Cardiac muscle cell (in vitro differentiated cells and primary cell): ENCODE measurements at regions not wholly inside any gene's neighbourhood (a gene's known extent, or its start where the extent isn't known, plus 50 kb on each side); places are given as distances from the start of the nearest gene placed in this dataset.

Source experiments
- DNase-seq, 2 donors: peaks; one replicate each; pipeline versions ENCODE4 v3.0.0 to v3.0.0-alpha.2; 2010 to 2017; ENCODE audit warnings: low read depth in 1 of 2, low spot score in 1 of 2
- H3K27ac ChIP-seq: fragments of 200-600 bp; sonication (generic); 2 replicates; pipeline ENCODE4 v1.5.1; 2016
- H3K27me3 ChIP-seq: fragments of 200-600 bp; sonication (generic); 2 replicates; pipeline ENCODE4 v1.6.0; 2016; ENCODE audit warnings: control low read depth
- H3K36me3 ChIP-seq: fragments of 200-600 bp; sonication (generic); 2 replicates; pipeline ENCODE4 v1.5.1; 2016; ENCODE audit warnings: control low read depth
- H3K4me1 ChIP-seq: fragments of 200-600 bp; sonication (generic); 2 replicates; pipeline ENCODE4 v1.8.1; 2017; ENCODE audit warnings: low read depth, mild to moderate bottlenecking, mixed run types
- H3K4me3 ChIP-seq: fragments of 200-600 bp; sonication (generic); 2 replicates; pipeline ENCODE4 v1.5.1; 2016; ENCODE audit warnings: mild to moderate bottlenecking
- H3K9me3 ChIP-seq: fragments of 200-600 bp; sonication (generic); 2 replicates; pipeline ENCODE4 v1.5.1; 2017; ENCODE audit warnings: low read depth, mild to moderate bottlenecking, control low read depth
- TF ChIP-seq, protein P1 (sequence below): IDR thresholded peaks from 2 replicates; pipeline ENCODE4 v1.5.1; 2012; ENCODE audit warnings: low read depth, mild to moderate bottlenecking, low read length

DNA sequence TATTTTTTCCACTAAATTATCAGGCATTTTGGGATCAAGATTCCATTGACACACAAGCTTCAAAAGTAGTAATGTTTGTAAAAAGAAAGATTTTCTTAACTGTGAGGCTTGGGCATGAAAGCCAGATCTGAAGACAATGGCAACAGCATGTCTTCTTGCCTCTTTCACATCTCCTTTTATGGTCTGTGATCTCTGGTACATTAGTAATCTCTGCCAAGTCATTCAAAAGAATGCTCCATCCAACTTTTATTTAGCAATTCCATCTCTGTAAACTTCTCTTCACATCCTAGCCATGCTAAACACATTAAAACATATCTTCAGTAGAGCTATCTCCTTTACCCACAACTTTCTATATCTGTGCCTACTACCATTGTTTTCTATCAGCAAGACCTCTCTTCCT, 465.4 kb downstream of the FAT4 start:
- peak in 1 of 2 donors; percentile 39 for DNase-seq
- no peaks in the 10 kb centered on the region for H3K4me1 ChIP-seq
- no peak overlapping the region for H3K4me3 ChIP-seq
- H3K9me3 ChIP-seq = no peaks in the 10 kb centered on the region
- H3K27me3 ChIP-seq = no peaks in the 10 kb centered on the region
- TF ChIP-seq, protein P1, sequence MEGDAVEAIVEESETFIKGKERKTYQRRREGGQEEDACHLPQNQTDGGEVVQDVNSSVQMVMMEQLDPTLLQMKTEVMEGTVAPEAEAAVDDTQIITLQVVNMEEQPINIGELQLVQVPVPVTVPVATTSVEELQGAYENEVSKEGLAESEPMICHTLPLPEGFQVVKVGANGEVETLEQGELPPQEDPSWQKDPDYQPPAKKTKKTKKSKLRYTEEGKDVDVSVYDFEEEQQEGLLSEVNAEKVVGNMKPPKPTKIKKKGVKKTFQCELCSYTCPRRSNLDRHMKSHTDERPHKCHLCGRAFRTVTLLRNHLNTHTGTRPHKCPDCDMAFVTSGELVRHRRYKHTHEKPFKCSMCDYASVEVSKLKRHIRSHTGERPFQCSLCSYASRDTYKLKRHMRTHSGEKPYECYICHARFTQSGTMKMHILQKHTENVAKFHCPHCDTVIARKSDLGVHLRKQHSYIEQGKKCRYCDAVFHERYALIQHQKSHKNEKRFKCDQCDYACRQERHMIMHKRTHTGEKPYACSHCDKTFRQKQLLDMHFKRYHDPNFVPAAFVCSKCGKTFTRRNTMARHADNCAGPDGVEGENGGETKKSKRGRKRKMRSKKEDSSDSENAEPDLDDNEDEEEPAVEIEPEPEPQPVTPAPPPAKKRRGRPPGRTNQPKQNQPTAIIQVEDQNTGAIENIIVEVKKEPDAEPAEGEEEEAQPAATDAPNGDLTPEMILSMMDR = no peak
- no peaks in the 10 kb centered on the region for H3K36me3 ChIP-seq
- H3K27ac ChIP-seq = no peak overlapping the region

DNA sequence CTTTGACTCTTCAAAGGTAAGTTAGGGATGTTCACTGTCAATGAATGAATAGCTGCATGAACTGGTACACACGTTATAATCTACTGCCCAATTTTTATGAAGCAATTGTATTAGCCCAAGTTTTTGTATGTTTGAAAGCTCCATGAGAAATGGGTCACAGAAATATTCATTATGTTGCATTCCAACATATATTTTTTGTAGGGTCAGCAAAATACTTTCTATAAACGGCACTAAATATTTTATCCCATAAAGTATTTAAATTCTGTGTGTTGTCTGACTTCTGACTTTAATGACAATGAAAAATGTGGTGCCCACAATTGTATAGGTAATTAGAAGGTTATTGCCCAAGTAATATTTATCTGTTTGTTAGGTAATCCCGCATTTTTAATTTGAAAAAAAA, 466.0 kb downstream of the FAT4 start:
- TF ChIP-seq, protein P1 = no peak
- H3K4me3 ChIP-seq = no peak overlapping the region

DNA sequence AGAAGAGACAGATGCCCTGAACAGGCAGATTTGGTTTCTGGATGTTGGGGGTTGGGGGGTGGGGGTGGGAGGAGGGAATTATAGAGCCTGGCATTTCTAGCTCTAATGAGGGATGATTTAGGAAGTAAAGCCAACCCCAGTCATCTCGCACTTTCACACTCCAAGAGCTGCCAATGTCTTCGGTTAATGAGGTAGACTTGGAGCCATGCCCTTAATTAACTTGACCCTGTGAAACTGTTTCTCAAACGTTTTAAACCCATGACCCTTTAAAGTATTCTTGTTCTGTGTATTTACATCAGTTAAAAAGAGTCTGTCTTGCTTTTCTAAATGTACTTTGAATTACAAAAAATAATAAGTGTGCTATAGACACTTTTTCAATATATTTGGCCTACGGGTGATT, 466.9 kb downstream of the FAT4 start:
- TF ChIP-seq, protein P1 = no peak
- no peak overlapping the region for H3K27ac ChIP-seq
- H3K9me3 ChIP-seq = no peaks in the 10 kb centered on the region
- H3K4me1 ChIP-seq = no peaks in the 10 kb centered on the region
- H3K27me3 ChIP-seq = no peaks in the 10 kb centered on the region
- no peak for DNase-seq
- H3K4me3 ChIP-seq = no peak overlapping the region
- no peaks in the 10 kb centered on the region for H3K36me3 ChIP-seq

More for the DNA sequence above, 466.0 kb downstream of the FAT4 start:
- no peak for DNase-seq
- H3K36me3 ChIP-seq = no peaks in the 10 kb centered on the region
- no peak overlapping the region for H3K27ac ChIP-seq
- no peaks in the 10 kb centered on the region for H3K27me3 ChIP-seq
- H3K9me3 ChIP-seq = no peaks in the 10 kb centered on the region
- no peaks in the 10 kb centered on the region for H3K4me1 ChIP-seq

DNA sequence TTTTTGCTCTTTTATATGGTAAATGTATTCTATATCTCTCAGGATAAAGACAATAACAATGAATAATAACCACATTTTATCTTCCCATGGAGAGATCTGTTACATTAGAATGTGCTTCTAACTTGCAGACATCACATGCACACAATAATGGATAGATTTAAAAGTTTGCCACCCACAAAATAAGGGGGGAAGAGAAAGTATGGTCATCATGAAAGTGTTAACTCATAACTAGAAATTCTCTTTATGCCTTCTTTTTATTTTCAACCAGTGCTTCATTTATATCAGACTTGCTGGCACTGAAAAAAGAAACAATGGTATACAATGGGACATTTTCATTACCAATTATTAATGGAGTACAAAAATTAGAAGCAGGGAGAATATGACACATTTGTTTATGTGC, 470.0 kb downstream of the FAT4 start:
- H3K36me3 ChIP-seq = no peaks in the 10 kb centered on the region

DNA sequence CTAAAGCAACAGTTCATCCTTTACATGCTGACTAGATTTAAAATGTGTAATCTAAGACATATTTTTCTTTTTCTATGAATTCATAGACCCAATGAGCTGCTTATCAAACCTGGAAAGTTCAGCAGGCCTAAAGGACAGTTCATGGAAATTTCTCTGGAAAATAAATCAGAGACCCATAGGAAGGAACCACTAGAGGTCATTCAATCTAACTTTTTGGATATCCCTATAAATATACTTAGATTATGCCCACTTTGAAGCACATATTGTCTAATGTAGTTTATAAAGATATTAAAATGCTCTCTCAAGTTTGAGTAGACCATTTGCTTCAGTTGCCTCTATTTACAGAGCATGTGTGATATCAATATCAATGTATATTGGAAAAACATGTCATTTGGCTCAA, 473.0 kb downstream of the FAT4 start:
- TF ChIP-seq, protein P1 = no peak
- Histone ChIP-seq H3K27me3 (no peaks in the 10 kb centered on the region), H3K36me3 (no peaks in the 10 kb centered on the region), H3K4me1 (no peaks in the 10 kb centered on the region), H3K27ac (no peak overlapping the region), H3K4me3 (no peak overlapping the region), H3K9me3 (no peaks in the 10 kb centered on the region)
- no peak for DNase-seq

More for the DNA sequence above, 470.0 kb downstream of the FAT4 start:
- TF ChIP-seq, protein P1 = no peak
- Histone ChIP-seq H3K27ac (no peak overlapping the region), H3K4me1 (no peaks in the 10 kb centered on the region), H3K27me3 (no peaks in the 10 kb centered on the region), H3K4me3 (no peak overlapping the region), H3K9me3 (no peaks in the 10 kb centered on the region)
- DNase-seq = no peak

DNA sequence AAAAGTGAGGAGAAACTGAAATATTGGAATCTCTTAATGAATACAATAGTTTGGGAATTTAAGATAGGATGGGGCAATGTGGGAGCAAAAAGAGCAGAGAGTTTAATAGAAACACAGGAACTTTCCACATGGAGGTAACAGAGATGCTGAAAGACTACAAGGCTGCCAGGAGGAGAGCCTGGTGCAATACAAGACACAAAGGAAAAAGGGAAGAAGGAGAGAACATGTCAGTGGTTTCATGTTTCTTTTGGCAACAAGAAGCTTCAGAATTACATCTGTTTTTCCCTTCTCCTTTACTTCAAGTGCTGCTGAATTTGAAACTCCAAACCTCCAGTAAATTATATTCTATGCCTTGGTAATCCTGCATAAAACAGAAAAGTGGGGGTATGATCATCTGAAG, 474.3 kb downstream of the FAT4 start:
- H3K9me3 ChIP-seq = no peaks in the 10 kb centered on the region
- no peaks in the 10 kb centered on the region for H3K4me1 ChIP-seq
- H3K4me3 ChIP-seq = no peak overlapping the region
- H3K27ac ChIP-seq = no peak overlapping the region
- DNase-seq = peak in 1 of 2 donors; percentile 7
- H3K36me3 ChIP-seq = no peaks in the 10 kb centered on the region
- TF ChIP-seq, protein P1 = no peak
- H3K27me3 ChIP-seq = no peaks in the 10 kb centered on the region
